Suppressor macrophage treated with lipopolysaccharide for 4 hours (primary cell): ENCODE measurements at regions not wholly inside any gene's neighbourhood (a gene's known extent, or its start where the extent isn't known, plus 50 kb on each side); places are given as distances from the start of the nearest gene placed in this dataset.

Experiments
- DNase-seq: peaks from one replicate; pipeline ENCODE4 v3.0.0-alpha.2; 2020

DNA sequence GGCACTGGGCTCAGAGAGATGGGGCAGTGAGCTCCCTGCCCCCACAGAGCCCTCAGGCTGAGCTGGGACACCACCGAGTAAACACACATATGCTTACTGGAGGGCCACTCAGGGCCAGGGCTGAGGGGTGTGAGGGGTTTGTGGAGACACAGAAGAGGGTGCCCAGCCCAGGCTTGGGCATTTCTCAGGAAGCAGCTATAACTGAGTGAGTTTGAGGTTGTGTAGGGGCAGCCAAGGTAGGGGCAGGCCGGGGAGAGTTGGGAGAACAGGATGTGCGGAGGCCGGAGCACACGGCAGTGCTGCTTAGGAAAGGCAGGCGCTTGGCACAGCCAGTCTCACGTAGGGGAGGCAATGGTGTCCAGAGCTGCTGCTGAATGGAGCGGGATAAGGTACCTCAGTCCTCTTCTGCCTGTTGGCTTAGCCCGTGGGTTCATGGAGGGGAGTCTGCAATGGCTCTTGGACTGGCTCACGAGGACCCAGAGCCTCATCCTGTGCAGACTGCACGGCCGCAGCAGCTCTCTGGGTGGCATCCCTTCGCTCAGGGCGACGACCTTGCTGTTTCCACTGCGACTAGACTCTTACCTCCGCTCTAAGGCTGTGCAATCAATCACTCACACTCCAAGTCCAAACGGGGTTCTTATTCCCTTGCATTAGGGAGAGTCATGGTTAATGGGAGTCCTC lies 466.1 kb upstream of the HS6ST1 start:
- DNase-seq = no peak

DNA sequence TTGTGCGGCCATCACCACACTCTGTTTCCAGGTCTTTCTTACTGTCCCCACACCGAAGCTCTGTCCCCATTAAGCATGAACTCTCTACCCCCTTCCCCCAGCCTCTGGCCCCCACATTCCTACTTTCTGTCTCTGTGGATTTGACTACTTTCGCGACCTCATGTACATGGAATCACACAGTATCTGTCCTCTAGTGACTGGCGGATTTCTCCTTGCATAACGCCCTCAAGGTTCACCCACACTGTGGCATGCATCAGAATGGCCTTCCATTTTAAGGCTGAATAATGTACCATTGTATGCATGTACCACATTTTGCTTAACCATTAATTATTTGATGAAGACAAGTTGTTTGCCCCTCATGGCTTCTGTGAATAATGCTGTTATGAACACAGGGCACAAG lies 467.6 kb upstream of the HS6ST1 start:
- DNase-seq = no peak

DNA sequence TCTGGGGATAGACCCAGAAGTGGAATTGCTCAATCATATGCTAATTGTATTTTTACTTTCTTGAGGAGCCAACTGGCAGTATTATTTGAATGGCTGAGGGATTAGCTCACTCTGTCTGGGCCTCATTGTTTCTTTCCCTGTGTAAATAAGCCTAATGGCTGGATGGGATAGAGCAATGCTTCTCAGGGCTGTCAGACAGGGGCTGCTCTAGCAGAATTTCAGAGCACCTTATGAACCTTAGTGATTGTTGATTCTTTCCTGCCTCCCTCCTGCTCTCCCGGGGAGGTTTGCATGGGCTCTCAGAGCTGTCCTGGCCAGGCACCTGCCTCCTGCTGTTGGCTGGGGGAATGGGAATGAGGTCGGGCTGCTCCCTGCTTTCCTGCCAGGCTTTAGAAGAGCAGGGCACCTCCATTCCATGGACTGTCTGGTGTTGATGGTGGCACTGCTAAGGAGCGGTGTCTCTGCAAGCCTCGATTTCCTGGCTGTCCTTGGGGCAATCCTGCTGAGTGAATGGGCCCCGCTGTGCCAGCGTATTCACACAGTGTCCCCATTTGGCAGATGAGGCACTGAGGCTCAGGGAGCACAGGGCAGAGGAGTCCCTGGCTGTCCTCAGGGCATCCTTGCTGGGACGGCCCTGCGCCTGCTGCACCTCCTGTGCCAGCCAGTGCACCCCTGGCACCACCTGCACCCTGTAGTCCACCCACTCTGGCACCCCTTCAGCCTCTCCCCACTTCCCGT lies 468.2 kb upstream of the HS6ST1 start:
- no peak for DNase-seq

DNA sequence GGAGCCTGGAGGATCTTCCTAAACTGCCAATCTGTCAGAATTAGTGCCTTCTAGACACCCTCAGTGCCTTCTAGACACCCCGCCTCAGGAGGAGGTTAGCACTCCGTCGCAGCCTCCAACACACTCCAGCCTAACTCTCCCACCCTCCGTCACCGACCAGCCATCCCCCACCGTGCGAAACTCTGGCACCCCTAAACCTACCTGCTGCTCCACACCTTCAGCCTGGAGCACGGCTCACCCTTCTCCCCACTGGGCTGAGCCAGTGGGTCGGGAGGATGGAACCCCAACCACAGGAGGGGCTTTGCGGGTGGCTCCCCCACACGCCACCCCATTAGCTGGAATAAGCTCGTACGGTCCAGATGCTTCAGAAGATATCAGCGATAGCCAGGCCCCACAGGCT lies 468.9 kb upstream of the HS6ST1 start:
- no peak for DNase-seq

DNA sequence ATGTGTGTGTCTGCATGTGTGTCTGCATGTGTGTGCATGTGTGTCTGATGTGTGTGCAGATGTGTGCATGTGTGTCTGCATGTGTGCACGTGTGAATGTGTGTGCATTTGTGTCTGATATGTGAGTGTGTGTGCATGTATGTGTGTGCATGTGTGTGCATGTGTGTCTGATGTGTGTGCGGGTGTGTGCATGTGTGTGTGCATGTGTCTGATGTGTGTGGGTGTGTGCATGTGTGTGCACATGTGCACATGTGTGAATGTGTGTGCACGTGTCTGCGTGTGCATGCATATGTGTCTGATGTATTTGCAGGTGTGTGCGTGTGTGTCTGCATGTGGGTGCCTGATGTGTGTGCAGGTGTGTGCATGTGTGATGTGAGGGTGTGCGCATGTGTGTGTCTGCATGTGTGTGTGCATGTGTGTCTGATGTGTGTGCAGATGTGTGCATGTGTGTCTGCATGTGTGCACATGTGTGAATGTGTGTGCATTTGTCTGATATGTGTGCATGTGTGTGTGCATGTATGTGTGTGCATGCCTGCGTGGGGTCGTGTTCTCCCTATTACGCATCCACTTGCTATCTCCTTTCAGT lies 470.1 kb upstream of the HS6ST1 start:
- DNase-seq = no peak

DNA sequence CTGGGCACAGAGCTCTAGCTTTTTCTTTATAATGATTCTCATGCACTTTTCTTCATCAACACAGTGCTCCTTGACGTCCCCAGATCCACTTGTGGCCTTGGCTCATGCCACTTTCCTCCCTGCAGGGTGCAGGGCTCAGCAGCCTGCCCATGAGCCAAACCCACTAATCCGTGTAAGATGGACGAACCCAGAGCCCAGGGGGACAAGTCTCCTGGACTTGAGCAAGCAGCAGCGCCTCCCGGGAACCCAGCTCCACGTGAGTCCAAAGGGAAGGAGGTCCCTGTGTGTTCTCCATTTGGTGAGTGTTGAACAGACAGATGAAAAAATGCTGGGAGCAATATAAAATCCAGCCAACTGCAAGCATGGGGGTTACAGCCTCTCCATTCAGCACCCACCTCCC lies 470.6 kb upstream of the HS6ST1 start:
- no peak for DNase-seq

DNA sequence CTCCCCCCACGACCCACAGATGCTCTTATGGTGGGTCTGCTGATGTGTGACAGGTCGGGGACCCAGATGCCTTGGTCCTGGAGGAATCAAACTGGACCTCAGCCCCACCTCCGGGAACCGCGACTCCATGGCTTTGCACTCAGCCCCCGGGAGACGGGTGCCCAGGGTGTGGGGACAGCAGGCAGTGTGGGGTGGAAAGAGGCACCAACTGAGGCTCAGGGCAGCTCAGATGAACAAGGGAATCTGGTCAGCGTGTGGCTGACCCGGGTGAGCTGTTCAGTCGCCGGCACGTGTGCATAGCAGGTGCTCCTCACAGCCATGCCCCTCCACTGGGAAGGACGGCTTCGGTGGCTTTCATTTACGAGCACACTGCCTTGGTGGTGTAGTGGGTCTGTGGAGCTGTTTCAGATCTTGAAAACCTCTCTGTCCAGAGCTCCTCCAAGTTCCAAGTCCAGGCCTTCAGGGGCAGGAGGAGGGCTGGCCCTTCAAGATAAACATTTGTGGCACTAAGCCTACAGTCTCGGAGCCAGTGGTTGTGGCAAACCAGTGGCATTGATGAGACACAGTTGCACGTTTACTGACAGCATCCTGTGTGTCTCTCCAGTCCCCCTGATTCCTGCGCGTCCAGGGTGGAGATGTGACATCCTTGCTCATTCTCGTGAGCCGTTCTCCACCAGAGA lies 471.2 kb upstream of the HS6ST1 start:
- no peak for DNase-seq

DNA sequence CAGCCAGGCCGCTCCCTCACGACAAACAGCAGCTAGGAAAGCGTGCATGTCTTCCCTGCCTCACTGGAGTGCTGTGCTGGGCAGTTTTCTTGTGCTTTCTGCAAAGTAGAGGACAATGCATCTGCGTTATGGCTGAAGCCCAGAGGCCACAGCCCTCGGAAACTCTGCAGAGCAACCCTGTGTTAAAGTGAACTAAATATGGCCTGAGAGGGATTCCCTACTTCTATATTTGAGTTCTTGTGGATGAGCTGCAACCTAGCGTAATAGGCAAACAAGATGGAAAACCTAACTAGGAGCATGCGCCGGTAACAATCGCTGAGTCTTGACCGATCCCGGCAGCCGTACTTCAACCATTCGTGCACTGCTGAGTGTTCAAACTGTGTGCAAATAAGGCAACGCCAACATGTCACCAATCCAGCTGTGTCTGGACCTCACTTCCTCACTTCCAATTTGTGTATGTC lies 471.9 kb upstream of the HS6ST1 start:
- DNase-seq = no peak

DNA sequence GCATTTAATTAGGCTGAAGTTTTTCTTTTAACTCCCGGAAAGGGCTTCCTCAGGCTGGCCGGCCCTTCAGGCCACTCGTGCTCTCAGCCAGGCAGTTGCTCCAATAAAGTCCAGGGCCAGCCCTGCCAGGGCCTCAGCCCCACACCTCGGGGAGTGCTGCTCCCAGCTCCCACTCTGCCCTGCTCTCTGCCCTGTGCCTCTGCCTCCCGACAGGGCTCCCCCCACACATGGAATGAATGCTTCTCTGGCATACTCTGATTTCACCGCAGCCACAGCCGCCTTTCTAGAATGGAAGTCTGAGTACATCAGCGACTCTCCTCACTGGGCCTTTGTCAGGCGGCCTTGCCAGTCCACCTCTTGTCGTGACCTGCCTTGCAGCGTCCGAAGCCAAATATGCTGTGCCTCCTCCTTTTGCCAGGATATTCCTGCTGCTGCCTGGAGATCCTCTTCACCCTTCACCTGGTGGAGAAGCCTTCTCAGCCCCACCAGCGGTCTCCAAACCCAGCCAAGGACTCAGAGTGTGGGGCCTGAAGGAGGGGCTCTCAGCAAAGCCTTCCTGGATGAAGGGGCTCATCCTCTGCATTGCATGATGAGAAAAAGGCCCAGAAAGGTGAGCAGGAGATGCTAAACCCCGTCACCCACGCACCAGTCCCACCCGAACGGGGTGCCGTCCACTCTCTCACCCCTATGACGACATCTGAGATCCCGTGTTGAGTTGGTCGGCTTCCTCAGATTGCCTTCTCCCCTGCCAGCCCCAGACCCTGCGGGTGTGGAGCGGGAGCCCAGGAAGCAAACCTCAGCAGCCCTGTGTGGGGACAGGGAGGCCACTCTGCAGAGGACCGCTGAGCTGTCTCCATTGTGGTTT lies 472.7 kb upstream of the HS6ST1 start:
- no peak for DNase-seq

DNA sequence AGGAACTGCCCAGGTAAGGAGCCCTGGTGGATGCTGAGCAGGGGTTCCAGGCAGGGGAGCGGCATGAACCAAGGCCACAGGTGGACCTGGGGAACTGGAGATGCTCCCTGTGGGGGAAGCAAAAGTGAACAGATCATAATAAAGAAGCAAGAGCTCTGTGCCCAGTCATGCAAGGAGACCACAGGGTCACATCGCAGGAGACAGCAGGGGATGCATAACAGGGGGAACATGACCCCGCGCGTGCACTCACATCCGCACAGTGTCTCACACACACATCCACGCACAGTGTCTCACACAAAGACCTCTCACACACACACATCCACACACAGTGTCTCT lies 473.3 kb upstream of the HS6ST1 start:
- DNase-seq = no peak

DNA sequence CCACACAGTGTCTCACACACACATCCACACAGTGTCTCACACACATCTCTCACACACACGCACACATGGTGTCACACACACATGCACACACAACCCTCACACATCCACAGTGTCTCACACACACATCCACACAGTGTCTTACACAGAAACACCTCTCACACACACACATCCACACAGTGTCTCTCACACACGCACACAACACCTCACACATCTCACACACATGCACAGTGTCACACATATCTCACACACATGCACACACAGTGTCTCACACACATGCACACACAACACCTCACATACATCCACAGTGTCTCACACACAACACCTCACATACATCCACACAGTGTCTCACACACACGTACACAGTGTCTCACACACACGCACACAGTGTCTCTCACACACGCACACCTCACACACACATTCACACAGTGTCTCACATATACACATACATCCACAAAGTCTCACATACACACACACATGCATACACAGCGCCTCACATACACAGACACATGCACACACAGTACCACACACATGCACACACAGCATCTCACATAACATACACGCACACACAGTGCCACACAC lies 473.9 kb upstream of the HS6ST1 start:
- no peak for DNase-seq

DNA sequence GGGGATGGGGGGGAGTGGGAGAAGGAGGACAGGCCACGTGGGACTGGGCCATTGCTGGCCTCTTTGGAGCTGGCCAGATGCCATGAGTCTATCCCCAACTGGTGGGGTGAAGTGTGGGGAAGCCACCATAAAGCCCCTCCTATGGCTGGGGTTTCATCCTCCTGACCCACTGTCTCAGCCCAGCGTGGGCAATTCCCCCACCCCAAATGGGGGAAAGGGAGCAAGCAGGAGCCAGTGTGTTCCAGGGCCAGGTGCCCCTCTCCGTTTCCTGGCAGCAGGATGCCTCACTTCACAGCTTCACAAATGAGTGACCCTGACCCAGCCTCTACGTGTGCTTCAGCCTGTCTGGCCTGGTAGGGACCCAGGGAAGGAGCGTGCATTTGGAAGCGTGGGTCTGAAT lies 474.7 kb upstream of the HS6ST1 start:
- no peak for DNase-seq

DNA sequence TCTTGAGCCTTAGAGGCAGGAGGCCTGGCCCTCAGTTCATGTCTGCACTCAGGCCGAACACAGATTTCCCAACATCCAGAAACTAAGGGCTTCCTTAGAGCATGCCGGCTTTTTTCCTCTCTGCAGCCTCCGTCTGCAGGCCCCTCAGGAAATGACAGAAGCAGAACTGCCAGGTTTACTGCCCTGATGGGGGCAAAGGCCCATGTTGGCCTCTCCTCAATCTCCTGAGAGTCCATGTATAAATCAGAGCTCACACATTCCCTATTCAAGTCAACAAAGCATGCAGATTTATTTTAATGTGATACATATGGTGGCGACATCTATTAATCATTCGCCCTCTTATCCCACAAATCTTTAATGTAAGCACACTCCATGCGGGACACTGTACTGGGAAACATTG lies 475.6 kb upstream of the HS6ST1 start:
- DNase-seq = no peak

DNA sequence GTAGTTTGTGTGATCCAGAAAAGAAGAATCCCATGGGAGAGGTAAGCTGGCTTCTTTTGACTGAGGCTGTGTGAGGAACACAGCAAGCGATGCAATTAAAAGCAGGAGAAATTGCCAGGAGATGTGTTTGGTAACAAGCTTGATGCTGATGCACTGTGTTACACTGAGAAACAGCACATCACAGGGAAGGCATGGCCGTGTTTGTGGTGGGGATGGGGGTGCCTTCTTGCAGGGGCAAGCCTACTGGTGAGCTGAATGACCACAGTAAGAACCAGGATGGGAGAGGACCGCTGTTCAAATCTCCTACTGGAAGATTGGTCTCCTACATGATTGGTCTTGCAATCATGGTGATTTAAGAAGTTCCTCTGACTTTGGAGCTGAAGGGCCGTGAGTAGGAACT lies 477.7 kb upstream of the HS6ST1 start:
- DNase-seq = no peak

DNA sequence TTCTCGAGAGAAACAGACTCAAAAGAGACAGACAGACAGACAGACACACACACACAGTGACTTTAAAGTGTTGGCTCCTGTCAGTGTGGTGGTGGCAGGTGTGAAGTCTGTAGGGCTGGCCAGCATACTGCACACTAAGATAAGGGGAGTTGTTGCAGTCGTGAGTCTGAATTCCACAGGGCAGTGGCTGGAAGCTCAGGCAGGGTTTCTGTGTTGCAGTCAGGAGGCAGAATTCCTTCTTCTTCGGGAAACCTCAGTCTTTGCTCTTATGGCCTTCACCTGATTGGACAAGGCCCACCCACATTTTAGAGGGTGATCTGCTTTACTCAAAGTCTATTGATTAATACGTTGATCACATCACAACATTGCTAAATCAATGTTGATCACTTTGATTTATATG lies 478.4 kb upstream of the HS6ST1 start:
- DNase-seq = no peak

DNA sequence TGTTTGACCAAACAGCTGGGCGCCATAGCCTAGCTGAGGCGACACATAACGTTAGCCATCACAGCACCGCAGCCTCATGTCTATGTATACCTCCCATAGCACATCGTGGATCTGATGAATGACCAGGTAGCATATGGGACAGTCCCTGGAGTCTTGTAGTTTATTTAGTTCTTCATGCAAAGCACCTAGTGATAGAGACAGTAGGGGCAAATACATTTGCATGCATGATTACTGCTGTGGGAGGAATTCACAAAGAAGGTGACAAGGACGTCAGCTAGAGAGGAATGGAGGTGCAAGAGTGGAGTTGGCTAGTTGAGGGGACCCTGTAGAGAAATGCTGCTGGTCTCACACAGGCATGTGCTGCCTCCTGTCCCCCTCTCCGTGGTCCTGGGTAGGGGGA lies 478.9 kb upstream of the HS6ST1 start:
- DNase-seq = no peak

DNA sequence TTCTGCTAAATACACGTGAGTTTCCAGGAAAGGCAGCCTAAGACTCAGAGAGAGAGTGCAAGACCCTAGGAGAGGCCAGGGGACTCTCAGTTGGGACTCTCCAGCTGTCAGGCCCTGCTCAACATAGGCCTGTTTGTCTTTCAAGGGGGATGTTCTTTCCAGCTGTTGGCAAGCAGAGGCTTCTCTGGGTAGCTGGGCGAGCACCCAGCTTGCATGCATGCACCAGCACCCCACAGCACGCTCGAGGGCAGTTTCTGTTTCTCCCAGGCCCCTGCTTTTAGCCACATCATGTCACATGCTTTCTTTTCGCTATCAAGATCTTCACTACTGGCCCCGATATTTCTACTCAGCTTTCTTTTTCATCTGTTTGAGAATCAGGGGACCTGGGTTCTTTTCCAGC lies 479.3 kb upstream of the HS6ST1 start:
- DNase-seq = no peak

DNA sequence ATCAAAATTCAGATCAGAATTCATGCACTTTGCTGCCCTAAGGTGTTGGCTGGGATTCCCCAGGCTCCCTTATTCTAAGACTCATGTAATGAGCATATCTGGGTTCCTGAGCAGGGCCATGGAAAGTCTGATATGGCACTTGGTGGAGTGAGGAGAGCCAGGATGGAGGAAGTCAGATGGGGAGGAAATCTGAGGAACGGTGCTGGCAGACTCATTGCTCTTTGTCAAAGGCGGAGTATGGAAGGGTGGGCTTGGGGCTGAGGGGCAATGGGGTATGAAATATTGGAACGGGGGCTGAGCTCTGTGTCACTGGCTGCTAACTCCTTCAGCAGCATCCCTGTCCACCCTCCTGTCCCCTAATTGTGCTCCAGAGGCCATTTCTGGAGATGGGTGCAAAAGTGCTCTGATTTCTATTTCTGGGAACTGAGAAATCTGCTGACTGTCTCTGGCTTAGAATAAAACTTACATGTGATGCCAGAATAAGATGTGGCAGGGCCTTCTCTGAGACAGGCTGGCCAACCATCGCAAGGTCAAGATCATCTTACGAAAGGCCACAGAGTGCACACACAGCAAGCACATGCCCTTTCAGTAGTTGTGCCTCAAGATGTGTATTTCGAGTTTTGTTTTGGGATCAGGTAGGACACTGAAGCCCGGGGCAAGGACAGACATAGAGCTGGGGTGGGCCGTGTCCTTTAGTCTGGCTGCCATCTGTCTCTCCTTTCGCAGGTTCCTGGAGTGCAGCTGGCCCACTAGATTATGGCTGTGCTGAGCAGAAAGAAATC lies 480.0 kb upstream of the HS6ST1 start:
- no peak for DNase-seq

DNA sequence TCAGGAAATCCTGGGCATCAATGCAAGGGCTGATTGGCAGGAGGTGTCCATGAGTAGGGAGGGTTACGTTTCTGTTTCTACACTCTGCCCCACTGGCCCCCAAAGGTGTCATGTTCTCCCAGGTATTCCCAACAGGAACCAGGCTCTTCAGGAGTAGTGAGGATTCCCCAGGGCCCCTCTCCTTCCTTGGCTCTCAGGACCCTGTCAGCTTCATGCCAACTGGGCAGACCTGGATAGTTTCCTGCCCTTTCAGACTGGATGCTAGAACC lies 480.6 kb upstream of the HS6ST1 start:
- no peak for DNase-seq

DNA sequence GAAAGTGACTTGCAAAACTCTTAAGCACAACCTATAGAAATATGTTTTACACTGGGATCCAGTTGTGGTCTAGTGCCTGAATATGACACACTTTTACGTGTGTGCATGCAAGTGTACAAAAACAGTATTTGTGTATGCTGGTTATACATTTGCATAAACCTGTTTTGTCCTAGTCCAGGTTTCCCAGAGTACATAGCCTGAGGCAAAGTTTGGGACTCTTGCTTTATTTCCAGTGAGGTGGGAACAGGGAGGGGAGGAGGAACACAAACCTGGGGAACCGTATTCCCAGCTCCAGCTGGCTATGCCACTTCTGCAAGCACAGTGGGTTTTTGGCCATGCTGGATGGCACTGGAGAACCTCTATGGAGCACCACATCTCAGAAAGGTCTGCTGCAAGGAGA lies 481.1 kb upstream of the HS6ST1 start:
- no peak for DNase-seq

DNA sequence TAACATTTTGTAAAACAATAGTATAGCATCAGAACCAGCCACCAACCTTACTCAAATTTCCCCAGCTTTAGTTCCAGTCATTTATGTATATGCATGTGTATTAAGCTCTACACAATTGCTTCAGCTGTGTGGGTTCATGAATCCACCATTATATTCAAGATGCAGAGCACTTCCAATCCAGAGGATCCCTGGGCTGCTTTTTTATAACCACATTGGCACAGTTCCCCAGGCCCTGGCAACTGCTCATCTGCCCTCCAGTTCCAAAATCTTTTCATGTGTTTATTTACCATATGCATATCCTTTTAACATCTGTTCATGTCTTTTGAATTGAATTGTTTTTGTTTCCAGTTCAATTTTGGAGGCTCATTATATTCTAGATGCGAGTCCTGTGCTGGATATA lies 482.9 kb upstream of the HS6ST1 start:
- DNase-seq = no peak

DNA sequence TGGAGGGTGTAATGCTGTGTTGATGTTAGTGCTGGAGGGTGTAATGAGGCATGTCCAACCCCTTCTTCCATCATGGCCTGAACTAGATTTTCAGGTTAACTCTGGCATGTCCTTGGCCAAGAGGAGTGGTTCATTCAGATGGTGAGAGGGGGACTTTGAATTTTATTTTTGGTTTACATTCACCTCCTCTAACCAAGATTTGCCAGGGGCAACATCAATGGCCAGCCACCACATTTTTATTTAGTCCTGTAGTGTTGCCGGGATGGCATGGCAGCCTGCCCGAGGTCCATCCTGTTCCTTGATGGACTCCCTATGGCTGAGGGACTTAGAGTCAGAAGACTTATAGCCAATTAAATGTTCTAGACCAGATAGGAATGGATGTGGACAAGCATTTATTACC lies 484.6 kb upstream of the HS6ST1 start:
- DNase-seq = no peak
